GM19438 (cell line): ENCODE measurements at regions not wholly inside any gene's neighbourhood (a gene's known extent, or its start where the extent isn't known, plus 50 kb on each side); places are given as distances from the start of the nearest gene placed in this dataset.

Source experiments
- ATAC-seq: cut with Tn5 transposase; IDR thresholded peaks from one replicate; pipeline ENCODE4 v1.9.1; 2021; ENCODE audit warnings: low read depth; ENCODE audit not compliant: unreplicated experiment

DNA sequence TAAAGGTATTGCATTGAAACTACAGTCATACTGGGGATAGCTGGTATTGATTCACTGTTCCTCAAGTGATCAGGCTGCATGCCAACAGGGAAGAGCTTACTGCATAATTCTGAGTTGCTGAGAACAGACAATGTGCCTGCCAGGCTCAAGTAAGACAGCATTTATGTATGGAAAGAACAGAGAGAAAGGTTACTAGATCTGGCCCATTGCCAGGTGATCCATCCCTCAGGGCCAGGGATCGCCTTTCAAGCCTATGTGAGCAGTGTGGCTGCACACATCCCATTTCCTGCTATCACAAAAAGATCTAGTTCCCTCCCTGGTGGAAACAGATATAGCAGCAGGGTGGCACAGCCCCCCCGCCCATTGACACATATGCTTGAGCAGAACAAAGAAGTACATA lies 254.0 kb downstream of the TMA16 start:
- ATAC-seq = no peak

DNA sequence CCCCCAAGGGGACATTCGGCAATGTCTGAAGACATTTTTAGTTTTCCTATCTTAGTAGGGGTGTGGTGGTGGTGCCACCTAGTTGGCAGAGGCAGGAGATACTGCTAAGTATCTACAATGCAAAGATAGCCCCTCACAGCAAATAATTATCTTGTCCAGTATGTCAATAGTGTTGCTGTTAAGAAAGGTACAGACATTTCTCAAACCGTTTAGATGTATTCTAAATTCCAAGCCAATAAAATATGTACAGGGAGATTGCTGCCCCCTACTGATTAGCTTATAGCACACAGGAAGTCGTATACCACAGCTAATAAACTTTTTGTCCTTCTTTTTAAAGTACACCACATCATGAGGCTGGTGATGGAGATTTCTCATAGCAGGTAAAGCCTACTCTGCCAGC lies 260.5 kb downstream of the TMA16 start:
- peak; percentile 70 for ATAC-seq

DNA sequence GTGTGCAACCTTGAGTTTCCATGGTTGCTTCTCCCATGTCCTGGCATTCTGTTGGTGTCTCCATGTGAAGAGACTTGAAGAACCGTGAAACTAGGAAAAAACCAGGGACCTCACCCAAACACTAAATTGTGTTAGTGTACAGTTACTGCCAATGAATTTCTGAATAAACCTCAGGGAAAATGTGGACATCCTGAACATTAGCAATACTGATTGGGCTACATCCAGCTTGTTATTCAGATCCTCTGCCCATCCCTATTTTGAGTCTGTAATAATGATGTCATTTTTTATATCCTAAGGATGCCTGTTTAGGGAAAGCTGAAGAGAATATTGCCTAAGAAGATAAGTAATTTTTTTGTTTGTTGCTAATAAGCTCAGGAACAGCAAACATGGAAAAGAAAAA lies 262.7 kb downstream of the TMA16 start:
- ATAC-seq = no peak

DNA sequence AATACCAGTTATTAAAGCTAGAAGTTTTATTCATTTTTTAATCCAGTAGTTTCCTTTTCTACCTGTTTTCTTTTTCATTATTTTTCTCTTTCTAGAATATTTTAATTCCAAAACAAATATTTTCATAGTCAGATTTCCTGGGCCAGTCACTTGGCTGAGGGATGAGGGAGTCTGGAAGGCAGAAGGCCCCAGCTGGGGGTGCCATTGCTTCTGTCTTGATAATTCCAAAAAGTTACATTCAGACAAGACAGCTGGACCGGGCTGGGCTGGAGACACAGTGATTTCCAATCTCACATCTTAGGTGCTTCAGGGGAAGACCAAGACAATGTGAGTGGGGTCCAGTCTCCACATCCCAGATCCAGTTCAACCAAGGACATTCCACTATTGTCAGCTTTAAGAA lies 263.5 kb downstream of the TMA16 start:
- ATAC-seq = no peak

DNA sequence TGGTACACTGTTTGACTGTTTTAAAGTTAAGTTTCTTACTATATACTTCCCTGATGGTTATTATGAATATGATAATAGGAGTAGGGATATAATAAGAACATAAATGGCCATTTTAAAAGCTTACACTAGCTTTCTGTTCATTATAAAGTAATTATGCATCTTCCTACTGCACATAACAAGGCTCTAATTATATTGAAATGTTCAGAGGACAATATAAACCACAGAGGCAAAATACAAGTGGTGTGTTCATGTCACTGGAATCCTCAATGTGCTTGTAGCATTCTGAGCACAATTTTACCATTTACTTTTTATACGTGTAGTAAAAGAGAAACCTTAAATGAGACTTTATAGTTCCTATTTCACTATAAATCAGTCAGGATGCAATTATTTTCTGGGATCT lies 268.3 kb downstream of the TMA16 start:
- no peak for ATAC-seq

DNA sequence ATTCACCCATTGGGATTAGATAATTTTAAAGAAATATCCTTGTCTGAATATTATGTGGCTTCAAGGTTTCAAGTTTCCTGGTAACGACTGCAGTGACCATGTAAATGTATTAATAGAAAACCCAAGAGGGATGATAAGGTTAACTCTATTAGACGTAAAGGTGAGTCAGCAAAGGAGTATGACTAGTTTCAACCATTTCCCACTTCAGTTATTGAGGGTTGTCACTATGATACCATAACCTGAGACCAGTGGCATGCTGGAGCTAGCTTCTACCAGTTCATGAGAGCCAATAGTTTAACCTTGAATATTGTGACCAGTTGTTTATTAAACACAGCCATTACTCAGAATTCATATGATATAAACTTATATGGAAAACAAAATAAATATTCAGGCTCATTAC lies 270.1 kb downstream of the TMA16 start:
- ATAC-seq = no peak

DNA sequence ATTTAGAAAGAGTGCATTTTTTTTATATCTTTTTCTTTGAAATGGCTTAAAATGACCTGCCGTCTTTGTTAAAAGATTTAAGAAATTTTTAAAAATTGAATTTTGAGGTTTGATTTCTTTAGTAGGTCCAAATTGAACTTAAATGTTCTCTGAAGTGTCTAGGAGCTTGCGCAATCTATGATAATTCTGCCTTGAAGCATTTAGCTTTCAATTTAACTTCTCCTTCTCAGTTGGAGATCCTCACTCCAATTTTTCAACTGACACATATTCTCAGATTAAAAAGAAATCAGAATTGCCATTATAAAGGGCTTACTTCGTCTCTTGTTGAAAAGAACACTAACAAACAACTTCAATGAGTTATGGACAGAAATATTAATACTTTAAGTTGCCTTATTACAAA lies 273.5 kb downstream of the TMA16 start:
- no peak for ATAC-seq

DNA sequence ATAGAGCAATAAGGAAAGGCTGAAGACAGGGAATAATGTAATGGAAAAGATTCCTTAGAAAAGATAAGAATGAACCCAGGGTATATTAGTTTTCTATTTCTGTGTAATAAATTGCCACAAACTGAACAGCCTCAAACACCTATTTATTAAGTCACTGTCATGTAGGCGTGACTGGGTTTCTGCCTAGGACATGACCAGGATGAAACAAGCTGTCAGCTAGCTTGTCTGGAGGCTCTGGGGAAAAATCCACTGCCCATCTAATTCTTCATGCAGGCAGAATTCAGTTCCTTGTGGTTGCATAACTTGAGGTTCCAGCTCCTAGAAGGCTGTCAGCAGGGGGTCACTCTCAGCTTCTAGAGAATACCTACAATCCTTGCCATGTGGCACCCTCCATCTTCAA lies 277.7 kb downstream of the TMA16 start:
- ATAC-seq = no peak

DNA sequence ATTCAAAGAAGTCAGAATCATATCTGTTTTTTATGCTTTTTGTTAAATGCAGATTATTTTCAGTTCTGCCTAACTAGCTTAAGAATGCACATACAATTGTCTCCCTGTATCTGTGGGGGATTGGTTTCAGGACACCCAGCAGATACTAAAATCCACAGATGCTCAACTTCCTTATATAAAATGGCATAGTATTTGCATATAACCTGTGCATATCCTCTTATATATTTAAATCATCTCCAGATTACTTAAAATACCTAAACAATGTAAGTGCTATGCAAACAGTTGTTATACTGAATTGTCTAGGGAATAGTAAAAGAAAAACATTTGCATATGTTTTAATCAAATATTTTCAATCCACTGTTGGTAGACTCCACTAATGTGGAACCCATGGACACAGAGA lies 279.4 kb downstream of the TMA16 start:
- ATAC-seq = no peak

DNA sequence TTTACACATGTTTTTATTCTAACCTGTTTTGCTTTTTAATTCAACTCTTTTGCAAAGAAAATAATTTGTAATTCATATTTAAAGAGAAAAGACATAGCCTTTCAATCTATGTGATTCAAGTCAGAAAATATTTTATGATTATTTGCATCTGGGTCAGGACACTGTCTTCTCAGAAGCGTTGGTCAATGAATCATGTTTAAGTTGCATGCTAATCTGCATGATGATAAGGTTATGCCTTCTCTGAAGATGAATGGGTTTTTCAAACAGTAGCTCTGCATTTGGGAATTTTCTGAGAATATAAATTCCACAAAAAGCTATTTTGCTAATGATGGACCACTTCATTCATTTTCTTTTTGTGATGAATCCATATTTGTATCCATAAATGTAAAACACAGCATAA lies 282.5 kb downstream of the TMA16 start:
- no peak for ATAC-seq

DNA sequence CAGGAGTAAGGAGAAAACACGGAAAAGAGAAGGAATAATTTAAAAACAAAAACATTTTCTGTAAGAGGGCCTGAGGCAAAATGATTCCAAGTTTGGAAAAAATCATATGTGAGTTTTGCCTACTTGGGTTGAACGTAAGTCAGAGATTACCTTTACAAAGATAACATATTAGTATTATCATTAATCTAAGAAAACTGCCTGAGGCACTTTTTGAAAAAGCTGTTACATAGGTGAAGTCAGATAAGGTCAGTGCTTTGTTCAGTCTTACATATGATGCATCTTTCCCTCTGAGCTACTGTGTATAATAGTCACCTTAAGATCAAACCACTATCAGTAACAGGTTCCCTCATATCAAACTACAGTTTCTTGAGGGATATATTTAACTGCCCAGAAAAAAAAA lies 287.2 kb downstream of the TMA16 start:
- ATAC-seq = no peak

DNA sequence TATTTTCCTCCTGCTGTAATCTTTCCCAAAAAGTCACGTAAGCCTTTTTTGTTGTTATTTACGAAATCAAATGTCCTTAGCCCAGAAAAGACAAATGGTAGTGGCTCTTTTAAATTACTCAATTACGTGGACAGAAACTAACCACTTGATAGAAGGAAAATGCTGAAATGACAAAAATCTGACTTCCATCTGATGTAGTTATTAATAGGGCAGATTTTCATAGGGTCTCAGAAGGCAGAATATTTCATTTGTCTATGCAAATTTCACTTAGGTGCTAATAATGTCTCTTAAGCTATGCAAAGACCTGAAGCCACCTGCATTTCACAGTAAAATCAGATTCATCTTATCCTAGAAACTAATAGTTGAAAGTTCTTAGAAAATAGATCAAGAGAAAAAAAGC lies 295.7 kb downstream of the TMA16 start:
- ATAC-seq = no peak

DNA sequence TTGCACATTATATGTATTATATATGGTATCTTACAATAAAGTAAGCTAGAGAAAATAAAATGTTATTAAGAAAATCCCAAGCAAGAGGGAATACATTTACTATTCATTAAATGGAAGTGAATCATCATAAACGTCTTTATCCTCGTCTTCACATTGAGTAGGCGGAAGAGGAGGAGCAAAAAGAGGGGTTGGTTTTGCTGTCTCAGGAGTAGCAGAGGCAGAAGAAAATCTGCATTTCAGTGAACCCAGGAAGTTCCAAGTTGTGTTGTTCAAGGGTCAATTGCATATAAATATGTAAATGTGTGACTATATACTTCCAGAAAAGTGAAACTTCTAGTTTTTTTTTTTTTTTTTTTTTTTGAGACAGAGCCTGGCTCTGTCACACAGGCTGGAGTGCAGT lies 301.4 kb downstream of the TMA16 start:
- no peak for ATAC-seq

DNA sequence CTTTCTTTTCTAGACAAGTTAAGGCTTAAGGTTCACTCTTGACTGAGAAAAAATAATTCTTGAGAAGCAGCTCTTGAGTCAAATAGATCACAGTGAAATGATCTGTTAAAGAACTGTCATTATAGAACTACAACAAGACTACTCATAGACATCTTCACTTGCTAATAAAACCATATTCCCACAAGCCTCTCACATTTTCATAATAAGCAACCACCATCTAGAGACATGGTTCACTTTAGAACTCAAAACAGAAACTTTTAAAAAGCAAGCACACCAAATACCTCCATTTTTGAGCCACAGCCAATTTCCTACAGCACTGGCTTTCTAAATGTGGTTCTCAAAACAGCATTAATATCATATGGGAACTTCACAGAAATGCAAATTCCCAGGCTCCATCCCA lies 309.5 kb downstream of the TMA16 start:
- no peak for ATAC-seq

DNA sequence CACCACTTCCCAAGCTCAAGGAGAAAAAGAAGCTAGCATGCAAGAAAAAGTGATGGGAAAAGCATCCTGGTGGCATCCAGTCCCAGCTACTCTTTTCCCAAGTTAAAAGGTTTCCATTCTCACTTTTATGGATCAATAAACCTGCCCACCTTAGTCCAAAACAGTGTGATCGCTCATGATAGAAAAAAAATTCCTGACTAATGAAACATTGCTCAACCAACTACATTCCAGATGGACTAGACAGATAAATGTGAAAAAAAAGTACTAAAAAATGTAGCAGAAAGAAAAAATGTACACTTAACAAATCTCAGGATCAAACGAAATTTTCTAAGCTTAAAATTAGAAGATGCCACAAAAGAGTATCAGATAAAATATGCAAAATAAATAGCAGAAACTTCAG lies 312.2 kb downstream of the TMA16 start:
- ATAC-seq = no peak

DNA sequence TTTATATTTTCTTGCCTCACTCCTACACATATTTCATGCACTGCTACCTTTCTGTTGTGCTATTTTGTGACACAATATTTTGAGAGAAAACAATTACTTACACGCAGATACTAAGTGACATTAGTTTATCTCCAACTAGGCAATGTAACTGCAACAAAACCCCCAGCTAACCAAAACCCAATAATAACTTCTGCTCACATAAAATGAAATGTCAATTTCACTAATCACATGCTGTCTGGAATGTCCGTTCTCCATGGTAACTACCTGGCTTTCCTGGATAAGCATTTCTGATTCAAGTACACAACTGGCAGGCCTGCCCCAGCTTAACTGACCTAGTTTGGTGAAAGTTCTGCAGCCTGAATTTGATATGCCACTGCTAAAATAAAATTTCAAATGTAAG lies 313.5 kb downstream of the TMA16 start:
- no peak for ATAC-seq

DNA sequence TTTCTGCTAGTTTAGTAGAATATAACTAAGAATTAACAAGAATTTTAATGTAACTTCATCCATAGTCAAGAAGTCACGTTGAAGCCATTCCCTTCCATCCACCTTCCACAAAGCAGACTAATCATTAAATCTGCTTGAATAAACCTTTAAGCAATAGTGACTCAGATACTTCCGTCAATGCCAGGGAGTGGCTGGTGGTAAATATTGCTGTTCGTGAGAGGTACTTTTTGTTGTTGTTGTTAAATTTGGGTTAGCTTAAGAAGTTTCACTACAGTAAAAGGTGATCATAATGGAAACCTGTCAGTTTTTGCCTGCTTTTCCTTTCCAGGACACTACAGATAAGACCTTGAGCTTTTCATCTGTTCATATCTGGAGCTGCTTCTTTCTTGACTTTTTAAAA lies 316.3 kb downstream of the TMA16 start:
- ATAC-seq = peak; percentile 88

DNA sequence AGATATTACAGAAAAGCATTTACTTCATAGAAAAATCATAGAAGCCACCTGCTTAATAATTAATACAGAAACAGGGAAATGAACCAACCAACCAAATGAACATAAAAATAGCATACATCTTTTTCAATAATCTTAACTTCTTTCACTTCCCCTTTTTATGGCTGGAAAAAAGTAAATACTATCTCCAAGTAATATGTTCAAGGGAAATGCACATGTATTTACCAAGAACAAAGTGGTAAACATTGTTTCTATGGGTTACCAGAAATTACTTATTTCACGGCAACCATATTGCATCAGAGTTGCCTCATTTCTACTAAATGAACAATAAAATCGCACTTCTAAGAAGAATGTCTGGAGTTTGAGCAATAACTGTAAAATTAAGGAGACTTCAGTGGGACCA lies 321.3 kb downstream of the TMA16 start:
- peak; percentile 54 for ATAC-seq

DNA sequence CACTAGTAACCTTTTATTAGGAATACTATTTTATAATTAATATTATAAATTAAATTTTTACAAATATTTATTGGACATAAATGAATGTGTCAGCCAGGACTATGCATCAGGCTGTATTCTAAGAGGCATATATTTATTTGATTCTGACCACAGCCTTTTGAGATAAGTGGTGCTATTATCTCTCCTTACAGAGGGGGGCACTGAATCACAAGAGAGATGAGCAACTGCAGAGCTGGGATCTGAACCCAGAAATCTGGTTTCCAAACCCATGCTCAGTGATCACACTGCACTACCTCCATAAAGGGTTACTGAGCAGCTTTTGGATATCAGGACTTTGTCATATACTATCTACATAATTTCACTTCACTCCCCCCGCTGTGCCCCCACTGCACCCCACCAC lies 322.0 kb downstream of the TMA16 start:
- ATAC-seq = no peak

DNA sequence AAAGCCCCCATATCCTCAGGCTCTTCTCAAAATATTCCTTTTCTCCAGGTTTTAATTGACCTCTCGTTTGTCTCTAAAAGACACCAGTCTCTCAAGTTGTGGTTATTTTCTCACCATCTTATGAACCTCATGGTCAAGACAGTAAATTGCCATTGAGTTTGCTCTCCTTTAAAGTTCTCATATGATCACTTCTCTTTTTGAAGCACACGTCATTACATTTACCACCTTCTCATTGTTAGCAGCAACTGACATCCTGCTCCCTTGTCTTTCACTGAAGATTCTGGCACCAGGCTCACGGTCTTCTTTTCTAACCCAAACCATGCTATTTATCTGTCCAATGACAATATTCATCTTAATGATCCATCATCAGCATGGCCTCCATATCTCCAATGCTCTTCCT lies 324.2 kb downstream of the TMA16 start:
- ATAC-seq = no peak

DNA sequence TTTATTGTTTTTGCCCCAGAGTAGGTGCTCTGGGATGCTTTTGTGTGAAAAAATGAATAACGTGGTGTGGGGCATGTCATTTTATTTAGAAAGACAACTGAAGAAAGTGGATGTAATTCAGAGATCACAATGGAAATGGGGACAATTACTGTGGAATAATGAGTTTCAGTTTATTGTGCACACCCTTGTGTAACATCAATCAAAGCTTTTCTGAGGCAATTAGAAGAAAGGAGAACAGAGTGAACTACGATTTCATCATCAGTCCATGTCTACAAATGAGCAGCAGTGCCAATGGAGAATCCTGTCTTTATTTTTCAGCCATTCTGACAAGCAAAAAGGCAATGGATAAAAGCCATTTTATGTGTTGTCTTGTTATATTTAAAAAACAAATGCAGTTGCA lies 339.2 kb downstream of the TMA16 start:
- no peak for ATAC-seq

DNA sequence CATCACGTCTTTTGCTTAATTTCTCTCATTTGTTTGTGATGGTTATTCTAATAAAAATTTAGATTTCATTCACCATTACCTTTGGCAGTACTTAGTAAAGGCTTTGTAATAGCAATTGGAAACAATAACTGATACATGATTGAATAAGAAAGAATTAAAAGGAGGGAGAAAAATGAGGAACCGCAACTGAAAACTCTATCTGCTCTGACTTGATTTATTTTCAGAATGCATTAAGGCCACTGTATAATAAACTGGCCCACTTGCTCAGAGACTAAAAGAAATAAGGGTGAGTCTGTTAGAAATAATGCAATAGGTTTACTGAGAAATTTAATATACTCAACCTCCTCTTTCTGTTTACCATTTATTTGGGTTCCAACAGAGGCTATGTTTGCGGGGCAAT lies 351.5 kb downstream of the TMA16 start:
- ATAC-seq = no peak

DNA sequence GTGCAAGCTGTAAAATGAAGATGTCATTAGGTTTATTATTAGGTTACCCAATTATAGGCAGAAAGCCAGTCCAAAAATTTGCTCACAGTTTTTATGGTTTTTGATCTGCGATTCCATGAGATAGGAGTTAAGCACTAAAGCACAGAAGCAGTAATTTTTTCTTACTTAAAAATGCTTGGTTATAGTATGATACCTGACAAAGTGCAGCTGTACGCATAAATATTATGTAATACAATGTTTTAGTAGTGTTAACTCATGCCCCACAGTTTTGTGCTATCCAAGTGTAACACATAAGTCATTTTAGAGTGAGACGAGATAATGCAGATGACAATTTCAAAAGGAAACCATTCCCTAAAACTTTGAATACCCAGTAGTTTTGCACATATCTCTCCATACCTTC lies 357.8 kb downstream of the TMA16 start:
- ATAC-seq = no peak

DNA sequence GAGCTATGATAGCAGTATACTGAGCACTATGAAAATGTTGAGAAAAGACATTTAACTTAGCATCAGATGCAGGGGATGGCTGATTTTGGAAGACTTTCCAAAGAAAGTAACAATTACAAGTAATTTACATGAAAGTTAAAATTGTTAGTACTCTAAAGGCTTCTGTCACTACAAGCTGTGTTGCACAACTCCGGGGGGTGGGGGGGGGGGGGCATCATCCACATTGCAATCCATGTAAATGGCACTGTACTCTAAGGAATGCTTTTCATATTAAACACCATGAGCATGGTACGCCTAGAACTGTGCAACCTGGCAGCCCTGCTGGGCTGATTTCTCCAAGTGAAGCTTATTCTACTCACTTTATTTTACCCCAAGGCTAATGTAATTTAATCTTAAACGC lies 363.4 kb downstream of the TMA16 start:
- ATAC-seq = no peak
